ENCODE measurements at regions not wholly inside any gene's neighbourhood (a gene's known extent, or its start where the extent isn't known, plus 50 kb on each side); places are given as distances from the start of the nearest gene placed in this dataset.

DNA sequence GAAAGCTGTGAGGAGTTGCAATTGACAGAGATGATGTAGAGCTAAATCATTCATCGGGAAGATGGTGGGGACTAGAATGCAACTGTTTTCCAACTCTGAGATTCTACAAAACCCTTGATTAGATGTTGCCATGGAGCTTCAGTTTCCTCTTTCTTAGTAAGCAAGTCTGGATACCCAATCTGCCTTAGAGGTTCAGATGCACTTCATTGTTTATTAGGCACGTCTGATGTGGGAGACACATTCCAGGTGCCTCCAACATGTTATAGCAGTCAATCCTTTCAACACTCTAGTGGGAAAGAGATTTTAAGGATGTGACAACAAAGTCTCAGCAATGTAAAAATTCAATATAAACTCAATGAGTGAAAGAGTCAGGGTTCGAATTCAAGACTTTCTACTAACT, 291.3 kb upstream of the PHYHIPL start:
- Mint-ChIP-seq H3K4me3 (no peak overlapping the region), H3K4me1 (no peaks in the 10 kb centered on the region), H3K36me3 (ENCODE audit: low read depth) (no peaks in the 10 kb centered on the region), H3K27me3 (ENCODE audit: low read depth, poor library complexity) (peaks cover 3% of the 10 kb centered on the region), H3K27ac (no peak overlapping the region), H3K9me3 (peaks cover 25% of the 10 kb centered on the region)
- DNase-seq: no peak
- TF ChIP-seq, protein P1, sequence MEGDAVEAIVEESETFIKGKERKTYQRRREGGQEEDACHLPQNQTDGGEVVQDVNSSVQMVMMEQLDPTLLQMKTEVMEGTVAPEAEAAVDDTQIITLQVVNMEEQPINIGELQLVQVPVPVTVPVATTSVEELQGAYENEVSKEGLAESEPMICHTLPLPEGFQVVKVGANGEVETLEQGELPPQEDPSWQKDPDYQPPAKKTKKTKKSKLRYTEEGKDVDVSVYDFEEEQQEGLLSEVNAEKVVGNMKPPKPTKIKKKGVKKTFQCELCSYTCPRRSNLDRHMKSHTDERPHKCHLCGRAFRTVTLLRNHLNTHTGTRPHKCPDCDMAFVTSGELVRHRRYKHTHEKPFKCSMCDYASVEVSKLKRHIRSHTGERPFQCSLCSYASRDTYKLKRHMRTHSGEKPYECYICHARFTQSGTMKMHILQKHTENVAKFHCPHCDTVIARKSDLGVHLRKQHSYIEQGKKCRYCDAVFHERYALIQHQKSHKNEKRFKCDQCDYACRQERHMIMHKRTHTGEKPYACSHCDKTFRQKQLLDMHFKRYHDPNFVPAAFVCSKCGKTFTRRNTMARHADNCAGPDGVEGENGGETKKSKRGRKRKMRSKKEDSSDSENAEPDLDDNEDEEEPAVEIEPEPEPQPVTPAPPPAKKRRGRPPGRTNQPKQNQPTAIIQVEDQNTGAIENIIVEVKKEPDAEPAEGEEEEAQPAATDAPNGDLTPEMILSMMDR (IDR thresholded peaks at IDR 0.05): no peak

DNA sequence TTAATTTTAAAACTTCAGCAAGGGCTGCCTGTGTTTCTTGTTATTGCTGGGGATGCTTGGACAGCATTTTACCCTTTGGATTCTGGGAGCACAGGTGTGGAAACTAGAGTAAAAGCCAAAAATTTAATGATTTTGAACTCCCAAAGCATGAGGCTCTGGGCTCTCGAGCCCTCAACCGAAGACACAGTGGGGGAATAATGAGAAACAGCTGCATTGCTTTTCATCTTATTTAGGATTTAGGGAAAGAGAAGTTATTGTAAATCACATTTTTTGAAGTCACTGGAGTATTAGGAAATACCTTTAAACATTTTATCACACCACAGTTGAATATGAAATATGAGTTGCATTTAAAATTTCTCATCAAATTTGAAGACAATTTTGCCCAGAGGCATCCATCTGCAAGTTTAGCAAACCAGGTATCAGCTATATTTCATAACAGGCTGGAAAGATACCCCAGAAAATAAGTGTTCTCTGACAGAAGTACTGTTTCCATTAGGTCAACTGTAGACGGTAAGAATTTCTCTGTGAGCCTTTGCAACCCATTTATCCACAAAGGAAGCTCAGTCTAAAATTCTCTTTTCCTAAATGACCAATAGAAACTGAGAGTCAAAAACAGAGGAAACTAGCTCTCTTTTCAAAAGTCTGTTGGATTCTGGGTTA, 290.6 kb upstream of the PHYHIPL start:
- H3K4me1 Mint-ChIP-seq: no peaks in the 10 kb centered on the region
- no peak for DNase-seq
- H3K27me3 Mint-ChIP-seq (ENCODE audit: low read depth, poor library complexity): peaks cover 4% of the 10 kb centered on the region
- H3K36me3 Mint-ChIP-seq (ENCODE audit: low read depth): no peaks in the 10 kb centered on the region
- peaks cover 19% of the 10 kb centered on the region for H3K9me3 Mint-ChIP-seq
- no peak overlapping the region for H3K4me3 Mint-ChIP-seq
- no peak overlapping the region for H3K27ac Mint-ChIP-seq
- TF ChIP-seq, protein P1 (IDR thresholded peaks at IDR 0.05): no peak

DNA sequence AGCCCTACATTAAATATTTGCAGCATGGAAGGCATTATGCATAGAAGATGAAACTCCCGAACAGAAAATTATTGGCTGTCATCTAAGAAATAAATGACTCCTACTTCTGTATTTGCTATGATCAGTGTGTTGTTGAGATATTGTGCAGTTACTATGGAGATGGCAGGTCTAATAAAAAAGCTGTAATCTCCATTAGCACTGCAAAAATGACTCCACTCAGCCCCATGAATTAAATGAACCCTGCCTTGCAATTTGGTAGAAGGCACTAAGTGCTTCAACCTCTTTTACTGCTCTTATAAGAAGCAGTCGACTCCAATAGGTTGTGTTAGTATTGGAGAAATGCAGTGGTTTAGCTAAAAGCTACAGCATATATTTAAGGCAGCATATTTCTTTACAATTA, 290.0 kb upstream of the PHYHIPL start:
- no peak overlapping the region for H3K4me3 Mint-ChIP-seq
- no peaks in the 10 kb centered on the region for H3K4me1 Mint-ChIP-seq
- TF ChIP-seq, protein P1 (IDR thresholded peaks at IDR 0.05): no peak

DNA sequence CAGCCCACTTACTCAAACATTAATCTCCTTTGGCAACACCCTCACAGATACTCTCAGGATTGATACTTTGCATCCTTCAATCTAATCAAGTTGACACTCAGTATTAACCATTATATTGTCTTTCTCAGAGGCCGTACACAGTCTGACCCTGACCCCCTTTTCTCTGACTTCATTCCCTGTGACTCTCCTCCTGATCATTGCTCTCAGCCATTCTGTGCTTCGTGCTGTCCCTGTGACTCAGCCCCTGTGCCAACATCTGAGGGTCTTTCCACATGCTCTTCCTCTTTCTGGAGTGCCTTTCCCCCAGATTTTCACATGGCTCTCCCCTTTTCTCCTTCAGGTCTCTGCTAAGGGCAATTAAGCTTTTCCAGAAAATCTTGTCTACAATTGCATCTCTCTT, 289.0 kb upstream of the PHYHIPL start:
- Mint-ChIP-seq H3K4me1 (peaks cover 10% of the 10 kb centered on the region), H3K9me3 (peaks cover 2% of the 10 kb centered on the region), H3K27me3 (ENCODE audit: low read depth, poor library complexity) (peaks cover 4% of the 10 kb centered on the region), H3K4me3 (no peak overlapping the region), H3K27ac (no peak overlapping the region), H3K36me3 (ENCODE audit: low read depth) (no peaks in the 10 kb centered on the region)
- no peak for DNase-seq
- TF ChIP-seq, protein P1 (IDR thresholded peaks at IDR 0.05): no peak

More for the DNA sequence above, 290.0 kb upstream of the PHYHIPL start:
- Mint-ChIP-seq H3K36me3 (ENCODE audit: low read depth) (no peaks in the 10 kb centered on the region), H3K27ac (no peak overlapping the region), H3K27me3 (ENCODE audit: low read depth, poor library complexity) (peaks cover 4% of the 10 kb centered on the region), H3K9me3 (peaks cover 13% of the 10 kb centered on the region)
- DNase-seq: no peak

DNA sequence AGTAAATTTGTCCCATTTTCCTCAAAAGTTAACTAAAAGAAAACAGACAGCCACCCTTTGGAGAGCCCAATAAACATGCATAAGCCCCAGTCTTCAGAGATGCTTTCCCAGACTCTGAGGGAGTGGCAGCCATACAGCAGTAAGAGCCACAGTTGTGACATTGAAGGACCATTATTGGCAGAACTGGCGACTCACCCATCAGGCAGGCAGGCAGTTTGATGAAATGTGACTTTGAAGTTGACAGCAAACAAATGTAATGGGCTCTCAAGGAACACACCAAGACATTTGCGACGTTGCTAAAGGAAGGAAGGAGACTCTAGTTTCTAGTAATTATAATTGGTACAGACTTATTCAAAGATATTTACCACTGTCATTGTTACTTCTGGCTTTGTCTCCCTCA, 287.5 kb upstream of the PHYHIPL start:
- TF ChIP-seq, protein P1 (IDR thresholded peaks at IDR 0.05): no peak
- Mint-ChIP-seq H3K27me3 (ENCODE audit: low read depth, poor library complexity) (peaks cover 4% of the 10 kb centered on the region), H3K27ac (no peak overlapping the region), H3K9me3 (no peaks in the 10 kb centered on the region), H3K4me1 (peaks cover 13% of the 10 kb centered on the region), H3K36me3 (ENCODE audit: low read depth) (no peaks in the 10 kb centered on the region), H3K4me3 (no peak overlapping the region)
- DNase-seq: no peak

DNA sequence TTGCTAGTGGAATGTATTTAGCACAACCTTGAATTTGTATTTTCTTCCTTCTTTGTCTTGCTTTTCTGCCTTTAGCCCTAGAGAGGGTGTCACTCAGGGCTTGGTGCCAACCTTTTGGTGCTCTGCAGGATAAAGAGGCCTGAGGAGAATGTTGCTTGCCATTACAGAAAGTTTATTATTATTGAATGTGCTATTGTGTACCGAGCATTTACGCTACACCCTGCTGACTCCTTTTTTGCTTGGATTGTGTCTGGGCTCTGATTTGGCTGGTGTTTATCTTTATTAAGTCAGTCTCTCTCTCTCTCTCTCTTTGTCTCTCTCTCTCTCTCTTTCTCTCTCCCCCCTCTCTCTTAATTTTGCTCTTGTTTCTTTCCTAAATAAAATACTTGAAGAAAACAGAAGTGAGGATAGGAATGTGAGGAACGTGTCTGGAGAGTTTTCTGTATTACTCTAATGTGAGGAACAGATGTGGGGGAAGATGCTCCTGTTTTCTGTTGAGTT, 284.4 kb upstream of the PHYHIPL start:
- peaks cover 31% of the 10 kb centered on the region for H3K4me1 Mint-ChIP-seq
- no peaks in the 10 kb centered on the region for H3K36me3 Mint-ChIP-seq (ENCODE audit: low read depth)
- no peak overlapping the region for H3K4me3 Mint-ChIP-seq
- TF ChIP-seq, protein P1 (IDR thresholded peaks at IDR 0.05): no peak
- H3K27ac Mint-ChIP-seq: no peak overlapping the region
- H3K27me3 Mint-ChIP-seq (ENCODE audit: low read depth, poor library complexity): peaks cover 4% of the 10 kb centered on the region
- no peaks in the 10 kb centered on the region for H3K9me3 Mint-ChIP-seq
- no peak for DNase-seq
